Loucy (cell line): ENCODE measurements at regions not wholly inside any gene's neighbourhood (a gene's known extent, or its start where the extent isn't known, plus 50 kb on each side); places are given as distances from the start of the nearest gene placed in this dataset.

Experiments
- CTCF ChIP-seq: fragments of 200-600 bp; sonication (generic); conservative IDR thresholded peaks from 2 replicates; pipeline ENCODE4 v1.5.1; 2014; ENCODE audit warnings: mild to moderate bottlenecking, antibody characterized with exemption, low read length
- EZH2phosphoT487 ChIP-seq: fragments of 200-600 bp; IDR thresholded peaks from 2 replicates; pipeline ENCODE4 v1.6.1; 2018; ENCODE audit warnings: antibody characterized with exemption, mild to moderate bottlenecking, moderate library complexity, borderline replicate concordance

DNA sequence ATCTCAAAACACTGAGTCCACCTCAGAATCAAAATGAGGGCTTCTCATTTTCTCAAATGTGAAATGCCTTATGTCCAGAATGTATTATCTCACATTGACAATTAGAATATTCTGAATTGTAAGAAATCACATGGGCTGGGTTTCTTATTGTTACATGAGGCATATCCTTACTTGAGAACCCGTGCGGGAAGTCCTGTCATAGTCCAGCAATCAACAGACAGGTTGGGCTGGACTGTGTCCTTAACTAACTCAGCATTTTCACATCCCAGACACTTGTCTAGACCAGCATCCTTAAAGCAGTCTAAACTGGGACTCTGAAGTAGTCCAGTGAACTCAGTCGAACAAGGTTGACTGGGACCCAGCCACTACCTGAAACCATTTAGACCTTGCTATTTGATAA lies 267.6 kb downstream of the CETN3 start:
- TF ChIP-seq EZH2phosphoT487 (no peak), CTCF (no peak)
